Heart right ventricle (tissue), 16 donors: ENCODE measurements at regions not wholly inside any gene's neighbourhood (a gene's known extent, or its start where the extent isn't known, plus 50 kb on each side); places are given as distances from the start of the nearest gene placed in this dataset.
A peak's percentile ranks its signal among the peaks of the same experiment; 100 is the strongest.
"Not testable (repeated sequence)": the region's sequence is repeated elsewhere in the genome, so short reads cannot be mapped to it uniquely, and the experiment has no call there.

Source experiments
- ATAC-seq, 8 donors: fragments of 200-7000 bp; cut with Tn5 transposase; one replicate each; pipeline ENCODE4 v1.9.1; 2020; ENCODE audit warnings: mild to moderate bottlenecking in 8 of 8, moderate library complexity in 8 of 8, moderate number of reproducible peaks in 1 of 8
- DNase-seq, 2 donors: peaks; one replicate each; pipeline ENCODE4 v3.0.0-alpha.2; 2020
- H3K27ac ChIP-seq, 10 donors: fragments of 200-600 bp; sonication (generic) in 2 of 10; one replicate each; pipeline versions ENCODE4 v1.5.0 to v1.8.0; 2020 to 2022; ENCODE audit warnings: mild to moderate bottlenecking in 3 of 10
- H3K27me3 ChIP-seq, 7 donors: fragments of 200-600 bp; one replicate each; pipeline ENCODE4 v1.8.0; 2021 to 2022; ENCODE audit warnings: mild to moderate bottlenecking in 2 of 7
- H3K36me3 ChIP-seq, 9 donors: fragments of 200-600 bp; sonication (generic) in 1 of 9; one replicate each; pipeline versions ENCODE4 v1.5.0 to v1.8.0; 2020 to 2022; ENCODE audit warnings: mild to moderate bottlenecking in 2 of 9
- H3K4me1 ChIP-seq, 9 donors: fragments of 200-600 bp; sonication (generic) in 1 of 9; one replicate each; pipeline versions ENCODE4 v1.5.0 to v1.8.0; 2020 to 2022; ENCODE audit warnings: mild to moderate bottlenecking in 4 of 9
- H3K4me3 ChIP-seq, 10 donors: fragments of 200-600 bp; sonication (generic) in 2 of 10; one replicate each; pipeline versions ENCODE4 v1.5.0 to v1.8.0; 2020 to 2022; ENCODE audit warnings: mild to moderate bottlenecking in 7 of 10, moderate library complexity in 2 of 10
- H3K9me3 ChIP-seq, 11 donors: fragments of 200-600 bp in 10 of 11; sonication (generic) in 2 of 11; one replicate each; pipeline versions ENCODE4 v1.5.0 to v1.8.0; 2013 to 2022; ENCODE audit warnings: mild to moderate bottlenecking in 2 of 11, control low read depth in 1 of 11, moderate library complexity in 1 of 11
- CTCF ChIP-seq, 9 donors: fragments of 200-600 bp; sonication (generic) in 2 of 9; IDR thresholded peaks; one replicate each; pipeline versions ENCODE4 v1.5.0 to v1.8.0; 2021 to 2022; ENCODE audit warnings: antibody characterized with exemption in 9 of 9, mild to moderate bottlenecking in 5 of 9, moderate library complexity in 1 of 9
- WGBS, 2 donors: extraction: QIAGEN DNeasy Blood & Tissue Kit; methylation state at CpG; one replicate each; pipeline ENCODE4 v1.1.7; 2013; ENCODE audit warnings: inconsistent platforms in 1 of 2; 5-methylcytosine and 5-hydroxymethylcytosine counted together
- intact Hi-C, 10 donors: fragments of 100-400 bp; cut with DNase I; formaldehyde crosslinking; loops; one replicate each; pipeline versions ENCODE4 v1.11.1 to v1.14.2; 2022
- donor health status: Arrhythmogenic right ventricular cardiomyopathy.
- donor health status: ischemic (EF 13 %, LVEDD 7.1; RV severe dilation, severe dysfunction).
- donor health status: healthy with polysubstance abuse.
- donor health status: DM: no; HTN: yes; CAD: no.
- donor health status: DM: no; HTN: no; CAD: no.
- donor health status: ischemic (EF 25% LVEDD 6.9; RV normal size, moderate dysfunction).
- donor health status: ischemic (EF 25% LVEDD 5.7; RV mildly dilated, moderate dysfunction).
- donor health status: healthy.
- donor health status: DM: yes; HTN: yes; CAD: no.
- donor health status: Ischemic cardiomyopathy.
- donor health status: ischemic (EF 35%, LVEDD 5.7; RV mildly dilated, moderate dysfunction).
- donor health status: nonischemic (EF 11% LVEDD 7.7; RV severe dilation, severe dysfunction).
- donor health status: DM: yes; HTN: yes; CAD: no.
- donor health status: PGD.
- donor health status: ischemic (EF 29% LVEDD 5.4; RV normal size, mild dysfunction).
- donor health status: nonischemic (EF 23%, LVEDD 6.1; RV moderate dilation, normal function).

GRCh38 chr5:69011910-69012309 is 81.9 kb upstream of the SLC30A5 start:
- no peak for TF ChIP-seq CTCF (IDR thresholded peaks at IDR 0.05)
- no peak for DNase-seq
- H3K36me3 ChIP-seq = no peaks in the 10 kb centered on the region

GRCh38 chr5:69013481-69013880 is 80.3 kb upstream of the SLC30A5 start:
- H3K36me3 ChIP-seq = no peaks in the 10 kb centered on the region
- TF ChIP-seq CTCF (IDR thresholded peaks at IDR 0.05) = no peak
- no peak overlapping the region for H3K4me3 ChIP-seq
- DNase-seq (no peak), ATAC-seq (no peak)
- intact Hi-C loops = no loop called here
- H3K27ac ChIP-seq = no peak overlapping the region
- H3K4me1 ChIP-seq = no peaks in the 10 kb centered on the region
- peaks cover 0 to 4% (median 0%) of the 10 kb centered on the region in 7 donors for H3K27me3 ChIP-seq
- WGBS, 2 donors = 94 to 97% methylated on average over 2 of the region's 2 CpGs
- peaks cover 0 to 11% (median 0%) of the 10 kb centered on the region in 11 donors for H3K9me3 ChIP-seq

More at GRCh38 chr5:69011910-69012309, 81.9 kb upstream of the SLC30A5 start:
- peaks cover 0 to 4% (median 0%) of the 10 kb centered on the region in 7 donors for H3K27me3 ChIP-seq
- H3K4me1 ChIP-seq = no peaks in the 10 kb centered on the region
- no peak overlapping the region for H3K27ac ChIP-seq
- H3K4me3 ChIP-seq = no peak overlapping the region
- 74 to 75% methylated on average over 5 of the region's 5 CpGs for WGBS, 2 donors
- peaks cover 0 to 11% (median 0%) of the 10 kb centered on the region in 11 donors for H3K9me3 ChIP-seq
- no peak for ATAC-seq
- intact Hi-C loops = no loop called here

- H3K4me3 ChIP-seq, H3K27me3 ChIP-seq, H3K36me3 ChIP-seq, ATAC-seq, H3K27ac ChIP-seq, H3K4me1 ChIP-seq, DNase-seq, intact Hi-C loops: not testable (repeated sequence)
- H3K9me3 ChIP-seq = peaks cover 0 to 11% (median 0%) of the 10 kb centered on the region in 11 donors
- WGBS, 2 donors = 90 to 96% methylated on average over 2 of the region's 2 CpGs
These were observed 79.8 kb upstream of the SLC30A5 start for GRCh38 chr5:69014007-69014406.

- intact Hi-C loops = no loop called here
- DNase-seq (no peak), ATAC-seq (no peak)
- no peaks in the 10 kb centered on the region for H3K36me3 ChIP-seq
- WGBS, 2 donors = 69 to 78% methylated on average over 6 of the region's 6 CpGs
- no peaks in the 10 kb centered on the region for H3K9me3 ChIP-seq
- H3K27ac ChIP-seq = no peak overlapping the region
- H3K27me3 ChIP-seq = no peaks in the 10 kb centered on the region
- no peak overlapping the region for H3K4me3 ChIP-seq
- no peaks in the 10 kb centered on the region for H3K4me1 ChIP-seq
- no peak for TF ChIP-seq CTCF (IDR thresholded peaks at IDR 0.05)
These were observed 74.0 kb upstream of the SLC30A5 start for GRCh38 chr5:69019668-69020375.

- Histone ChIP-seq H3K9me3 (no peaks in the 10 kb centered on the region), H3K27ac (no peak overlapping the region), H3K36me3 (no peaks in the 10 kb centered on the region), H3K27me3 (no peaks in the 10 kb centered on the region), H3K4me1 (no peaks in the 10 kb centered on the region), H3K4me3 (no peak overlapping the region)
- ATAC-seq = peak in 2 of 8 donors; percentile 45 to 53
- 50 to 56% methylated on average over 5 of the region's 5 CpGs for WGBS, 2 donors
- no peak for DNase-seq
- TF ChIP-seq CTCF (IDR thresholded peaks at IDR 0.05) = peak in 8 of 9 donors; percentile 18 to 61 (median 52)
- intact Hi-C loops = no loop called here
These were observed 69.6 kb upstream of the SLC30A5 start for GRCh38 chr5:69024241-69024651.
